ENCODE measurements at regions not wholly inside any gene's neighbourhood (a gene's known extent, or its start where the extent isn't known, plus 50 kb on each side); places are given as distances from the start of the nearest gene placed in this dataset.
A peak's percentile ranks its signal among the peaks of the same experiment; 100 is the strongest.

DNA sequence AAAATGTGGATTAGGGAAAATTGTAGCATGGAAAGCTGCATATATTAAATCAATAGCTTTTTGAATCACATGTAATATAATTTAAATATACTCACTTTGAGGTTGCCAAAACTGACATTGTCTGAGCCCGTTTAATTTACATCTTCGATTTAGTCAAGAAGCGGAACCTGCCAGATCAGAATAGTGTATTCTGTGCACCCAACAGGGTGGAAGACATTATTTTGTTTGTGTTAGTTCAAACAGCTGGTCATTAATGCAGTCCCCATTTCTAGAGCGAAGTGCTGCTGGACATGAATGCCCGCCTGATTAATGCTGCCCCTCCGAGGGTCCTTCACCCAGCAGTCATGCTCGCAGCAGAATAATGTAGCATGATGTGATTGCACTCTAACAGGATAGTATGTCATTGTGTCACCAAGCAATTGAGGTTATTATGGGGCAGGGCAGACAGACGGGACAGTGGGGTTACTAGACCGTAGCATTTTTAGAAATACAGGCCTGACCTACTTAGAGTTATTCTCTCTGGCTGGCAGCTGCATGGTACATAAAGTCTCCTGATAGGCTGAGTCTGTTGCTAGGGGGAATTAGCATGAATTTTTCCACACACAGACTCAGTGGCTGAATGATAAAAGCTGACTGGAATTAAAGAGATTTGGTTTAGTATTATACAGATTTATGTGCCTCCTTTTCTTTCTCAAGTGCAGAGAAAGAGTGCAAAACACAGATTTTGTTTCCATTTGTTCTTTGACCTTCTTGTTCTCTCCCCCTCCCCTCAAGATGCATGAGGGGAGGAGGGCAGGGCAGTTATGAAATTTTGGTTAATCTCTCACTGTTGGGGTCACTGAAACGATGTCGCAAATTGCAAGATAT, 147.1 kb downstream of the PRL start:
- TF ChIP-seq TAF1 (IDR thresholded peaks at IDR 0.05; ENCODE audit: low read depth): no peak
- 0 out of 2 replicates have a peak, but pooled peaks have one; percentile 14 for TF ChIP-seq CEBPB (IDR thresholded peaks at IDR 0.05)
- no peak for TF ChIP-seq EGR1 (IDR thresholded peaks at IDR 0.05)
- peak; percentile 54; the same call in 1 of the 2 replicates for TF ChIP-seq FOXM1 (IDR thresholded peaks at IDR 0.05; ENCODE audit: borderline replicate concordance, low read depth)
- no peak for TF ChIP-seq ZBTB7A (IDR thresholded peaks at IDR 0.05; ENCODE audit: low read depth)
- TF ChIP-seq, protein P1, sequence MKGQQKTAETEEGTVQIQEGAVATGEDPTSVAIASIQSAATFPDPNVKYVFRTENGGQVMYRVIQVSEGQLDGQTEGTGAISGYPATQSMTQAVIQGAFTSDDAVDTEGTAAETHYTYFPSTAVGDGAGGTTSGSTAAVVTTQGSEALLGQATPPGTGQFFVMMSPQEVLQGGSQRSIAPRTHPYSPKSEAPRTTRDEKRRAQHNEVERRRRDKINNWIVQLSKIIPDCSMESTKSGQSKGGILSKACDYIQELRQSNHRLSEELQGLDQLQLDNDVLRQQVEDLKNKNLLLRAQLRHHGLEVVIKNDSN (IDR thresholded peaks at IDR 0.05): no peak
- no peak for TF ChIP-seq RAD21 (IDR thresholded peaks at IDR 0.05; ENCODE audit: low read depth)
- TF ChIP-seq, protein P2, sequence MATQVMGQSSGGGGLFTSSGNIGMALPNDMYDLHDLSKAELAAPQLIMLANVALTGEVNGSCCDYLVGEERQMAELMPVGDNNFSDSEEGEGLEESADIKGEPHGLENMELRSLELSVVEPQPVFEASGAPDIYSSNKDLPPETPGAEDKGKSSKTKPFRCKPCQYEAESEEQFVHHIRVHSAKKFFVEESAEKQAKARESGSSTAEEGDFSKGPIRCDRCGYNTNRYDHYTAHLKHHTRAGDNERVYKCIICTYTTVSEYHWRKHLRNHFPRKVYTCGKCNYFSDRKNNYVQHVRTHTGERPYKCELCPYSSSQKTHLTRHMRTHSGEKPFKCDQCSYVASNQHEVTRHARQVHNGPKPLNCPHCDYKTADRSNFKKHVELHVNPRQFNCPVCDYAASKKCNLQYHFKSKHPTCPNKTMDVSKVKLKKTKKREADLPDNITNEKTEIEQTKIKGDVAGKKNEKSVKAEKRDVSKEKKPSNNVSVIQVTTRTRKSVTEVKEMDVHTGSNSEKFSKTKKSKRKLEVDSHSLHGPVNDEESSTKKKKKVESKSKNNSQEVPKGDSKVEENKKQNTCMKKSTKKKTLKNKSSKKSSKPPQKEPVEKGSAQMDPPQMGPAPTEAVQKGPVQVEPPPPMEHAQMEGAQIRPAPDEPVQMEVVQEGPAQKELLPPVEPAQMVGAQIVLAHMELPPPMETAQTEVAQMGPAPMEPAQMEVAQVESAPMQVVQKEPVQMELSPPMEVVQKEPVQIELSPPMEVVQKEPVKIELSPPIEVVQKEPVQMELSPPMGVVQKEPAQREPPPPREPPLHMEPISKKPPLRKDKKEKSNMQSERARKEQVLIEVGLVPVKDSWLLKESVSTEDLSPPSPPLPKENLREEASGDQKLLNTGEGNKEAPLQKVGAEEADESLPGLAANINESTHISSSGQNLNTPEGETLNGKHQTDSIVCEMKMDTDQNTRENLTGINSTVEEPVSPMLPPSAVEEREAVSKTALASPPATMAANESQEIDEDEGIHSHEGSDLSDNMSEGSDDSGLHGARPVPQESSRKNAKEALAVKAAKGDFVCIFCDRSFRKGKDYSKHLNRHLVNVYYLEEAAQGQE (IDR thresholded peaks at IDR 0.05; ENCODE audit: low read depth): no peak
- peak; percentile 81; the same call in 1 of the 2 replicates for TF ChIP-seq TCF12 (IDR thresholded peaks at IDR 0.05; ENCODE audit: low read depth)
- peak; percentile 82 for TF ChIP-seq EP300 (IDR thresholded peaks at IDR 0.05; ENCODE audit: borderline replicate concordance)
- TF ChIP-seq NFIC (IDR thresholded peaks at IDR 0.05): 0 out of 2 replicates have a peak, but pooled peaks have one; percentile 8
- TF ChIP-seq YY1 (IDR thresholded peaks at IDR 0.05; ENCODE audit: low read depth): no peak
- no peak for TF ChIP-seq CREB1 (IDR thresholded peaks at IDR 0.05; ENCODE audit: low read depth)
- TF ChIP-seq TEAD4 (IDR thresholded peaks at IDR 0.05): peak; percentile 48

DNA sequence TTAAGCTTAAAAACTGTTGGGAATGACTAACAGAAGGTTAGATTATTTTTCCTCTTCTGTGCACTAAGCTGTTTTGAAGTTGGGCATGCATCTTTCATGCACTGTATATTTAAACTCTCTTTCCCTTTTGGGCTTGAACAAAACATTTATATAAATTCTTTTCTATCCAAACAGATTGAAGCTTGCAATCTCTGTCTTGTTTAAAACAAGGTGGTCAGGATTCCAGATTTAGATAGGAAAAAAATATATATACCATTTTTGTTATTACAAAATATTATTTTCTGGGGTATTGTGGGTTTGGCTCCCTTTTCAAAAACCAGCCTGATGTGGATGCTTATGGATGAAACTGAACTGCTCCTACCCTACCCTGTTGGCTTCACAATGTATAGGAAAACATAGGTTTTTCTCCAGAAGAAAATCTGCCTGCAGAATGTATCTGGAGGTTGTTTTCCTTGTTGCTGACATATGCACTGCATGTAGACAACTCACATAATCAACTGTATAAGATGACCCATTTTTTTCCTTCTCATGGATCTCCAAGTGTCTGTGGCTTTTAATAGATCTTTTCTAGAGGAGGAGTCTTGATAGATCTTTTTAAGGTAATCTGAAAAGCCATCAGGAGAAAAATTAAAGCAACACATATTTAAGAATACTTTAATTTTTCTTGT, 146.3 kb downstream of the PRL start:
- TF ChIP-seq, protein P3, sequence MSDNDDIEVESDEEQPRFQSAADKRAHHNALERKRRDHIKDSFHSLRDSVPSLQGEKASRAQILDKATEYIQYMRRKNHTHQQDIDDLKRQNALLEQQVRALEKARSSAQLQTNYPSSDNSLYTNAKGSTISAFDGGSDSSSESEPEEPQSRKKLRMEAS (IDR thresholded peaks at IDR 0.05): no peak
- no peak for TF ChIP-seq CEBPB (IDR thresholded peaks at IDR 0.05)

DNA sequence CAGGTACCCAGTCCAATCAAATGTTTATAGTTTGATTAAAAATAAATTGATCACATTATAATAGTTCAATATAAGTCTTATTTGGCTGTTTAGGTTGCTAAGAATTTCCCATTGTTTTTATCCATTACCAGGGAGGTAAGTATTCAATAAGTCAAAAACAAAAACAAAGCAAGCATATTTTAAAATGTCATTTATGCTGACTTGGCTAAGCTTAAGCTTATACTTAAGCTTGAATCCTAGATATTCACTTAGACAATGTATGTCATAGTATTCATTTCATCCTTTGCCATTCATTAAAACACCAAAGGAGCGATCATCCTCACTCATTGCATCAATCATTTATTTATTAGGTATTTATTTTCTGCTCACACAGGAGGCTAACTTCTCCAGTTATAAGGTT, 144.9 kb downstream of the PRL start:
- TF ChIP-seq RAD21 (IDR thresholded peaks at IDR 0.05; ENCODE audit: low read depth) (no peak), TAF1 (IDR thresholded peaks at IDR 0.05; ENCODE audit: low read depth) (no peak), FOXM1 (IDR thresholded peaks at IDR 0.05; ENCODE audit: borderline replicate concordance, low read depth) (no peak), EGR1 (IDR thresholded peaks at IDR 0.05) (no peak), EP300 (IDR thresholded peaks at IDR 0.05; ENCODE audit: borderline replicate concordance) (no peak)
- TF ChIP-seq, protein P2 (IDR thresholded peaks at IDR 0.05; ENCODE audit: low read depth): no peak
- TF ChIP-seq, protein P1 (IDR thresholded peaks at IDR 0.05): no peak

DNA sequence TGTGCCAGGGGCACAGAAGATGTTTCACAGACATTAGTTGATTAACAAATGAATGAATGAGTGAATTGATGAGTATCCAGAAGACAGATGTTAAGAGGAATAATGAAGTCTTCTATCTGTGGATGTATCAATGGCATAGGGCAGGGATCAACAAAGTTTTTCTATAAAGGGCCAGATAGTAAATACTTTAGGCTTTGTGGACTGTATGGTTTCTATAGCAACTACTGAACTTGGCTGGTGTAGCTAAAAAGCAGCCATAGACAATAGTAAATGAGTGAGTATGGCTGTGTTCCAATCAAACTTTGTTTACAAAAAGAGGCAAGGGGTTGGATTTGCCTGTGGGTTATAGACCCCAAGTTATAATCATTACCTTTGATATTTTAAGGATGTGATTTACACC, 144.0 kb downstream of the PRL start:
- no peak for TF ChIP-seq NFIC (IDR thresholded peaks at IDR 0.05)
- no peak for TF ChIP-seq RAD21 (IDR thresholded peaks at IDR 0.05; ENCODE audit: low read depth)
- no peak for TF ChIP-seq CREB1 (IDR thresholded peaks at IDR 0.05; ENCODE audit: low read depth)
- no peak for TF ChIP-seq EP300 (IDR thresholded peaks at IDR 0.05; ENCODE audit: borderline replicate concordance)
- TF ChIP-seq, protein P2 (IDR thresholded peaks at IDR 0.05; ENCODE audit: low read depth): no peak
- TF ChIP-seq, protein P1 (IDR thresholded peaks at IDR 0.05): no peak
- no peak for TF ChIP-seq EGR1 (IDR thresholded peaks at IDR 0.05)
- no peak for TF ChIP-seq YY1 (IDR thresholded peaks at IDR 0.05; ENCODE audit: low read depth)
- no peak for TF ChIP-seq TCF12 (IDR thresholded peaks at IDR 0.05; ENCODE audit: low read depth)
- TF ChIP-seq TEAD4 (IDR thresholded peaks at IDR 0.05): no peak
- TF ChIP-seq ZBTB7A (IDR thresholded peaks at IDR 0.05; ENCODE audit: low read depth): no peak
- TF ChIP-seq CEBPB (IDR thresholded peaks at IDR 0.05): no peak
- TF ChIP-seq, protein P3 (IDR thresholded peaks at IDR 0.05): no peak
- TF ChIP-seq FOXM1 (IDR thresholded peaks at IDR 0.05; ENCODE audit: borderline replicate concordance, low read depth): no peak
- TF ChIP-seq TAF1 (IDR thresholded peaks at IDR 0.05; ENCODE audit: low read depth): no peak
